ENCODE measurements at regions not wholly inside any gene's neighbourhood (a gene's known extent, or its start where the extent isn't known, plus 50 kb on each side); places are given as distances from the start of the nearest gene placed in this dataset.

GRCh38 chr12:113663396-113663795 lies 191.7 kb upstream of the LHX5 start:
- TF ChIP-seq REPIN1 (tag by site-specific recombination; IDR thresholded peaks at IDR 0.05; ENCODE audit: low read depth) (no peak), CTCF (tag by site-specific recombination; IDR thresholded peaks at IDR 0.05) (no peak), ZNF140 (tag by site-specific recombination; IDR thresholded peaks at IDR 0.05) (no peak), ZNF169 (tag by site-specific recombination; IDR thresholded peaks at IDR 0.05) (no peak), SCRT2 (tag by site-specific recombination; IDR thresholded peaks at IDR 0.05) (no peak), RBAK (tag by site-specific recombination; IDR thresholded peaks at IDR 0.05) (no peak), TCF7L2 (IDR thresholded peaks at IDR 0.05; ENCODE audit: borderline replicate concordance, low read depth, low read length) (no peak), ZNF747 (tag by site-specific recombination; IDR thresholded peaks at IDR 0.05) (no peak), GLI2 (tag by site-specific recombination; IDR thresholded peaks at IDR 0.05; ENCODE audit: borderline replicate concordance, low read depth) (no peak), ZNF626 (tag by site-specific recombination; IDR thresholded peaks at IDR 0.05) (no peak), ZNF121 (tag by site-specific recombination; IDR thresholded peaks at IDR 0.05) (no peak), ZNF692 (tag by site-specific recombination; IDR thresholded peaks at IDR 0.05) (no peak)

Data from HEK293 (cell line).